Common myeloid progenitor, CD34-positive (primary cell): ENCODE measurements at regions not wholly inside any gene's neighbourhood (a gene's known extent, or its start where the extent isn't known, plus 50 kb on each side); places are given as distances from the start of the nearest gene placed in this dataset.

Source experiments
- CTCF ChIA-PET: fragments of 350-600 bp; sonication (Branson Sonifier 250); formaldehyde crosslinking; loops from one replicate; lab custom pipeline; 2021; ENCODE audit warnings: antibody characterized with exemption; lab: Charles Lee
- POLR2A ChIA-PET: fragments of 350-600 bp; sonication (Branson Sonifier 250); formaldehyde crosslinking; loops from one replicate; lab custom pipeline; 2021; ENCODE audit warnings: antibody characterized with exemption; lab: Charles Lee
- DNase-seq, 3 donors: peaks; one replicate each; pipeline versions ENCODE4 v3.0.0 to v3.0.0-alpha.2; 2013
- H3K27ac ChIP-seq, 2 experiments: 1 replicate in 1 of 2; 2 replicates in 1 of 2; pipeline ENCODE4 v1.7.0; 2013; ENCODE audit warnings: inconsistent platforms in 2 of 2, low read length in 2 of 2, mild to moderate bottlenecking in 2 of 2, low read depth in 1 of 2, moderate library complexity in 1 of 2; ENCODE audit not compliant: severe bottlenecking in 2 of 2, insufficient read depth in 1 of 2, poor library complexity in 1 of 2
- H3K27me3 ChIP-seq, 5 experiments: replicated peaks in 2 of 5; 1 replicate in 3 of 5; 2 replicates in 2 of 5; pipeline versions ENCODE4 v1.6.1 to v1.7.0; 2013; ENCODE audit warnings: low read length in 4 of 5, mild to moderate bottlenecking in 2 of 5, moderate library complexity in 2 of 5, inconsistent platforms in 1 of 5; ENCODE audit not compliant: insufficient read depth in 5 of 5, control insufficient read depth in 4 of 5
- H3K36me3 ChIP-seq, 4 experiments: 1 replicate in 2 of 4; 2 replicates in 2 of 4; pipeline versions ENCODE4 v1.6.1 to v1.7.0; 2013; ENCODE audit warnings: low read length in 3 of 4, control low read depth in 1 of 4, mild to moderate bottlenecking in 1 of 4; ENCODE audit not compliant: control insufficient read depth in 4 of 4, insufficient read depth in 4 of 4
- H3K4me1 ChIP-seq, 4 experiments: 1 replicate in 3 of 4; 2 replicates in 1 of 4; pipeline versions ENCODE4 v1.6.1 to v1.7.1; 2013; ENCODE audit warnings: low read length in 3 of 4, mild to moderate bottlenecking in 3 of 4, control low read depth in 1 of 4, inconsistent platforms in 1 of 4, moderate library complexity in 1 of 4; ENCODE audit not compliant: control insufficient read depth in 4 of 4, insufficient read depth in 4 of 4; ENCODE audit errors: control extremely low read depth in 1 of 4
- H3K4me3 ChIP-seq, 7 experiments: 1 replicate in 4 of 7; 2 replicates in 3 of 7; pipeline versions ENCODE4 v1.5.1 to v1.7.0; 2013; ENCODE audit warnings: mild to moderate bottlenecking in 7 of 7, low read length in 6 of 7, moderate library complexity in 6 of 7, inconsistent platforms in 2 of 7, low read depth in 2 of 7, control low read depth in 1 of 7; ENCODE audit not compliant: insufficient read depth in 4 of 7, control insufficient read depth in 1 of 7; ENCODE audit errors: extremely low read depth in 1 of 7
- H3K9me3 ChIP-seq, 5 experiments: 1 replicate in 4 of 5; 2 replicates in 1 of 5; pipeline versions ENCODE4 v1.6.1 to v1.7.1; 2013; ENCODE audit warnings: low read length in 4 of 5, mild to moderate bottlenecking in 2 of 5, inconsistent platforms in 1 of 5, low read depth in 1 of 5, moderate library complexity in 1 of 5; ENCODE audit not compliant: control insufficient read depth in 4 of 5, insufficient read depth in 2 of 5; ENCODE audit errors: control extremely low read depth in 1 of 5
- WGBS: methylation state at CpG from one replicate; pipeline ENCODE4 v1.1.5; 2013; ENCODE audit not compliant: insufficient coverage; 5-methylcytosine and 5-hydroxymethylcytosine counted together

GRCh38 chr4:25550376-25551030, 105.1 kb upstream of the SLC34A2 start:
- no peak overlapping the region for H3K4me3 ChIP-seq

GRCh38 chr4:25551605-25552004, 104.0 kb upstream of the SLC34A2 start:
- Histone ChIP-seq H3K4me1 (no peaks in the 10 kb centered on the region), H3K36me3 (no peaks in the 10 kb centered on the region), H3K4me3 (no peak overlapping the region), H3K27me3 (no peaks in the 10 kb centered on the region), H3K9me3 (peaks cover 0 to 5% (median 0%) of the 10 kb centered on the region in 5 experiments), H3K27ac (no peak overlapping the region)
- ChIA-PET CTCF (no interaction called here), POLR2A (no interaction called here)
- 100% methylated on average over 2 of the region's 4 CpGs for WGBS
- no peak for DNase-seq

More at GRCh38 chr4:25550376-25551030, 105.1 kb upstream of the SLC34A2 start:
- no peaks in the 10 kb centered on the region for H3K27me3 ChIP-seq
- ChIA-PET CTCF (no interaction called here), POLR2A (no interaction called here)
- H3K9me3 ChIP-seq, result peaks cover 0 to 5% (median 0%) of the 10 kb centered on the region in 5 experiments
- H3K27ac ChIP-seq, result no peak overlapping the region
- no peaks in the 10 kb centered on the region for H3K4me1 ChIP-seq
- no peak for DNase-seq
- WGBS, result 83% methylated on average over 1 of the region's 5 CpGs
- H3K36me3 ChIP-seq, result no peaks in the 10 kb centered on the region

- Histone ChIP-seq H3K4me1 (no peaks in the 10 kb centered on the region), H3K9me3 (peaks cover 0 to 5% (median 0%) of the 10 kb centered on the region in 5 experiments), H3K4me3 (peak overlapping the region in 1 of 7 experiments; percentile 38), H3K27ac (no peak overlapping the region), H3K27me3 (no peaks in the 10 kb centered on the region), H3K36me3 (no peaks in the 10 kb centered on the region)
- 67% methylated on average over 5 of the region's 8 CpGs for WGBS
- no peak for DNase-seq
- CTCF ChIA-PET, result no interaction called here
- POLR2A ChIA-PET, result no interaction called here
Measured at GRCh38 chr4:25552580-25553271, 102.9 kb upstream of the SLC34A2 start.

- Histone ChIP-seq H3K36me3 (no peaks in the 10 kb centered on the region), H3K4me3 (no peak overlapping the region), H3K27me3 (no peaks in the 10 kb centered on the region), H3K27ac (no peak overlapping the region), H3K9me3 (no peaks in the 10 kb centered on the region), H3K4me1 (no peaks in the 10 kb centered on the region)
- no peak for DNase-seq
- ChIA-PET CTCF (no interaction called here), POLR2A (no interaction called here)
- 96% methylated on average over 4 of the region's 4 CpGs for WGBS
Measured at GRCh38 chr4:25559508-25559907, 96.1 kb upstream of the SLC34A2 start.

- Histone ChIP-seq H3K27me3 (no peaks in the 10 kb centered on the region), H3K4me3 (no peak overlapping the region), H3K27ac (no peak overlapping the region), H3K9me3 (no peaks in the 10 kb centered on the region), H3K4me1 (no peaks in the 10 kb centered on the region), H3K36me3 (no peaks in the 10 kb centered on the region)
- WGBS, result 94% methylated on average over 7 of the region's 8 CpGs
- DNase-seq, result no peak
- POLR2A ChIA-PET, result no interaction called here
- CTCF ChIA-PET, result no interaction called here
Measured at GRCh38 chr4:25560605-25561004, 95.0 kb upstream of the SLC34A2 start.

- H3K27me3 ChIP-seq, result no peaks in the 10 kb centered on the region
- H3K36me3 ChIP-seq, result no peaks in the 10 kb centered on the region
- H3K9me3 ChIP-seq, result no peaks in the 10 kb centered on the region
- no peak overlapping the region for H3K4me3 ChIP-seq
- no peak overlapping the region for H3K27ac ChIP-seq
- CTCF ChIA-PET, result no interaction called here
- H3K4me1 ChIP-seq, result no peaks in the 10 kb centered on the region
- WGBS, result 97% methylated on average over 3 of the region's 8 CpGs
- DNase-seq, result no peak
- POLR2A ChIA-PET, result no interaction called here
Measured at GRCh38 chr4:25563071-25563564, 92.5 kb upstream of the SLC34A2 start.

- CTCF ChIA-PET, result no interaction called here
- H3K4me3 ChIP-seq, result no peak overlapping the region
- no peaks in the 10 kb centered on the region for H3K4me1 ChIP-seq
- DNase-seq, result no peak
- H3K9me3 ChIP-seq, result no peaks in the 10 kb centered on the region
- WGBS, result 95% methylated on average over 12 of the region's 12 CpGs
- POLR2A ChIA-PET, result no interaction called here
- H3K27ac ChIP-seq, result no peak overlapping the region
- H3K36me3 ChIP-seq, result no peaks in the 10 kb centered on the region
- H3K27me3 ChIP-seq, result no peaks in the 10 kb centered on the region
Measured at GRCh38 chr4:25564836-25565235, 90.8 kb upstream of the SLC34A2 start.
